Thoracic aorta (tissue), 2 donors: ENCODE measurements at regions not wholly inside any gene's neighbourhood (a gene's known extent, or its start where the extent isn't known, plus 50 kb on each side); places are given as distances from the start of the nearest gene placed in this dataset.

ENCODE experiments used
- ATAC-seq: fragments of 150-250 bp; one replicate; pipeline ENCODE4 v1.8.0; 2017; ENCODE audit warnings: low read depth; ENCODE audit not compliant: insufficient number of reproducible peaks, low FRiP score
- DNase-seq: peaks from one replicate; pipeline ENCODE4 v3.0.0-alpha.2; 2020; ENCODE audit warnings: low spot score
- H3K27ac ChIP-seq, 2 donors: fragments of 200-600 bp; sonication (generic); 1 replicate in 1 of 2; 2 replicates in 1 of 2; pipeline ENCODE4 v1.5.1; 2016; ENCODE audit warnings: mild to moderate bottlenecking in 2 of 2, moderate library complexity in 2 of 2
- H3K27me3 ChIP-seq: fragments of 200-600 bp; sonication (generic); replicated peaks from 2 replicates; pipeline ENCODE4 v1.6.0; 2016; ENCODE audit warnings: mild to moderate bottlenecking; ENCODE audit not compliant: insufficient read depth
- H3K36me3 ChIP-seq: fragments of 200-600 bp; sonication (generic); one replicate; pipeline ENCODE4 v1.5.1; 2016
- H3K4me1 ChIP-seq, 2 donors: fragments of 200-600 bp; sonication (generic); 1 replicate in 1 of 2; 2 replicates in 1 of 2; pipeline versions ENCODE4 v1.5.1 to v1.6.0; 2016; ENCODE audit warnings: low read depth in 2 of 2, mild to moderate bottlenecking in 1 of 2; ENCODE audit not compliant: control insufficient read depth in 1 of 2
- H3K4me3 ChIP-seq: fragments of 200-600 bp; sonication (generic); 2 replicates; pipeline ENCODE4 v1.5.1; 2016; ENCODE audit warnings: mild to moderate bottlenecking
- H3K9me3 ChIP-seq: fragments of 200-600 bp; sonication (generic); 2 replicates; pipeline ENCODE4 v1.5.1; 2016
- TF ChIP-seq, protein P1 (sequence below): fragments of 200-600 bp; sonication (generic); IDR thresholded peaks from one replicate; pipeline ENCODE4 v1.5.1; 2019; ENCODE audit warnings: antibody characterized with exemption

DNA sequence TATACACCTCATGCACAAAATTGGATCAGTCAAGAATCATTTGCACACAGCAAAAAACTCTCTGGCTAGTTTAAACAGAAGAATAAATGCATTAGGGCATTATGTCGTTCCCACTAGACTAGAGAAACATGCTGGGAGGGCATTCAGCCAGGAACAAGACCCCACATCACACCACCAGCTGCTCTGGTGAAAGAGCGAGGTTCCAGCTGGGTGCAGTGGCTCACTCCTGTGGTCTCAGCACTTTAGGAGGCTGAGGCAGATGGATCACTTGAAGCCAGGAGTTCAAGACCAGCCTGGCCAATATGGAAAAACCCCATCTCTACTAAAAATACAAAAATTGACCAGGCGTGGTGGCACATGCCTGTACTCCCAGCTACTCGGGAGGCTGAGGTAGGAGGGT is 52.1 kb upstream of the BACE2 start:
- Histone ChIP-seq H3K4me3 (no peak overlapping the region), H3K27ac (no peak overlapping the region), H3K27me3 (no peaks in the 10 kb centered on the region), H3K9me3 (no peaks in the 10 kb centered on the region), H3K36me3 (no peaks in the 10 kb centered on the region), H3K4me1 (no peaks in the 10 kb centered on the region)
- ATAC-seq, result no peak
- TF ChIP-seq, protein P1, sequence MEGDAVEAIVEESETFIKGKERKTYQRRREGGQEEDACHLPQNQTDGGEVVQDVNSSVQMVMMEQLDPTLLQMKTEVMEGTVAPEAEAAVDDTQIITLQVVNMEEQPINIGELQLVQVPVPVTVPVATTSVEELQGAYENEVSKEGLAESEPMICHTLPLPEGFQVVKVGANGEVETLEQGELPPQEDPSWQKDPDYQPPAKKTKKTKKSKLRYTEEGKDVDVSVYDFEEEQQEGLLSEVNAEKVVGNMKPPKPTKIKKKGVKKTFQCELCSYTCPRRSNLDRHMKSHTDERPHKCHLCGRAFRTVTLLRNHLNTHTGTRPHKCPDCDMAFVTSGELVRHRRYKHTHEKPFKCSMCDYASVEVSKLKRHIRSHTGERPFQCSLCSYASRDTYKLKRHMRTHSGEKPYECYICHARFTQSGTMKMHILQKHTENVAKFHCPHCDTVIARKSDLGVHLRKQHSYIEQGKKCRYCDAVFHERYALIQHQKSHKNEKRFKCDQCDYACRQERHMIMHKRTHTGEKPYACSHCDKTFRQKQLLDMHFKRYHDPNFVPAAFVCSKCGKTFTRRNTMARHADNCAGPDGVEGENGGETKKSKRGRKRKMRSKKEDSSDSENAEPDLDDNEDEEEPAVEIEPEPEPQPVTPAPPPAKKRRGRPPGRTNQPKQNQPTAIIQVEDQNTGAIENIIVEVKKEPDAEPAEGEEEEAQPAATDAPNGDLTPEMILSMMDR, result no peak
- DNase-seq, result no peak
